DMS79 (cell line): ENCODE measurements at regions not wholly inside any gene's neighbourhood (a gene's known extent, or its start where the extent isn't known, plus 50 kb on each side); places are given as distances from the start of the nearest gene placed in this dataset.

Source experiments
- DNase-seq: peaks from one replicate; lab custom pipeline; 2025; lab: John Stamatoyannopoulos, UW

DNA sequence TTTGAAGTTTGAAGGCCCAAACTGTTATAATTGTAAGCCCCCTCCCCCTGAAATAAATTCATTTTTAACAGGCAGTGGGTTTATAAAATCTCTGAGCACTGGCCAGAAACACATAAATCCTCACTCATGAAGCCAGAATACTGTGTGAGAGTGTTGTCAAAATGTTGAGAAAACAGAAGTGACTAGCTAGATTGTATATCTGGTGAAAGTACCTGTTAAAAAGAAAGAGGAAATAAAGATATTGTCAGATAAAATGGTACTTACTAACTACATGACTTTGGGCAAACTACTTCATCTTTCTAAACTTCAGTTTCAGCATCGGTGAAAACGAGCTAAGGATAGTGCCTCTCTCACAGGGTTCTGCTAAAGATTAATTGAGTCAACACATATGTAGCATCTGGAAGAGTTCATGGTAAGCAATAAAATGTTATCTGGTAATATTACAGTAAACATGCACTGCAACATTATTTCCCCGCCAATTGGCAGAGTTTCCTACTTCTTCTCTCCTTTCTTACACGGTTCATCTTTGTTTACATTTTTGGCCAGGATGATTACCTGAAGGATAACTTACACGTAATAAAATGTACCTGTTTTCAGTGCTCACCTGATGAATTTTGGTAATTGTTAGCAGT is 202.5 kb upstream of the CHRM2 start:
- DNase-seq, result no peak

DNA sequence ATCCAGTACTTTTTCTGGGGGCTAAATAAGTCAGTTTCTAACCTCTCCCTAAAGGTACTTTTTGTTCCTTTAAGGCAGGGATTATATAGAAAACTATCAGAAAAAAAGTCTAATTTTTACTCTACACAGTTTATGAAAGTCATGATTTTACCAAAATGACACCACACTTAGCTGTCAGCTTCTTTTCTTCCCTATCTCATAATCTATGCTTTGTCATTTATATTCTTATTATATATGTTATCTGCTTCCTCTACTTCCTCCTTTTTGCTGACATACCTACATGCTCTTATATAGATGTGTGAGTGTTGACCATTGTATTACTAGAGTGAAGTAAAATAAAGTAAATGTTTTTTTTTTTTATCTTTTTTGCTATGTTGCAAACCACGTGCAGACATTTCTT is 203.9 kb upstream of the CHRM2 start:
- no peak for DNase-seq

DNA sequence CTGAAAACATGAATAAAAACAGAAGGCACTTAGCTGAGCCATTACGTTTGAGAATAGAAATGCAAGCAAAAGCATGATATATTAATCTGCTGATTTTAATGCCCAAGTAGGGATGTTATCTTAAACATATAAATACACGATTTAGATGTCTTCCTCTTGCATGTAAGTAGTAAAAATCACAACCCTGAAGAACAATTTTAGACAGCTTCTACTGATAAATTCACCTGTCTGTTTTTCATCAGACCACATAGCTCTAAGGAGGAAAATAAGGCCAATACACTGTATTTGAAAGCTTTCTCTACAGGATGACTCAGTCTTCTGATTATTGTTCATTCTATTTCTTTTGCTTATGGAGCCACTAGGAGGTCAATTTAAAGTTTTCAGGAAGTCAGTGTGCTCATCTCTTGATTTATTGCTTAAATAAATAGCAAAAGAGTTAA is 210.9 kb upstream of the CHRM2 start:
- DNase-seq, result no peak

DNA sequence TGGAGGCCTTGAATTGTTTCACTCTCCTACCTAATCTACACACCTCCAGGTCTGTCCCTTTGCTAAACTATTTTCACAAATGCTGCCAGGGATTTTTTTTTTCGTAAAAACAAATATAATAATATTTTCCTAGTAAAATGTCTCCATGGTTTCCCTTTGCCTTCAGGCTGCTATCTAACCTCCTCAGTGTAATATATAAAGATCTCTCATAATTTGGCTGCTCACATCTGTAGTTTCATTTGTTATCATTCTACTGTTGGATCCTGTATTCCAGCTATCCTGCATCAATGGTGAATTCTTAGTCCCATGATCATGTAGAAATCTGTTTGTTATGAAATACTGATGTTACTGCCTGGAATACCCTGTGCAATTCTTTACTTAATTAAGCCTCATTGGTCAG is 211.9 kb upstream of the CHRM2 start:
- no peak for DNase-seq

DNA sequence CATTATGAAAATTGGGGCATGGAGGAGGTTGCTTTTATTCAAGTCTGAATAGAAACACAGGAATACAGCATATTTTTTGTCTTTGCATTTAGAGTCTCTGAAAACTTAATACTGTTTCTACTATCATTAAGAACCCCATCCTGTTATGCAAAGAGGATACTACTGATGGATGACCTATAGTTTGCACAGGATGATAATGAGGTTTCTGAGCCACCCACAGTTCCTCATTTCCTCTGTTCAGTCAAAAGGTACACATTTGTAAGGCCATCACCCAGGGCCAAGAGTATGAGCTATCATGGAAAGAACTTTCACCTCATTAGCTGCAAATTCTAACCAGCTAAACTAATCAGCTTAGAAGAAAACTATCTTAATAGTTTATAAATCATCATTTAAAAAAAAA is 213.0 kb upstream of the CHRM2 start:
- DNase-seq, result no peak

DNA sequence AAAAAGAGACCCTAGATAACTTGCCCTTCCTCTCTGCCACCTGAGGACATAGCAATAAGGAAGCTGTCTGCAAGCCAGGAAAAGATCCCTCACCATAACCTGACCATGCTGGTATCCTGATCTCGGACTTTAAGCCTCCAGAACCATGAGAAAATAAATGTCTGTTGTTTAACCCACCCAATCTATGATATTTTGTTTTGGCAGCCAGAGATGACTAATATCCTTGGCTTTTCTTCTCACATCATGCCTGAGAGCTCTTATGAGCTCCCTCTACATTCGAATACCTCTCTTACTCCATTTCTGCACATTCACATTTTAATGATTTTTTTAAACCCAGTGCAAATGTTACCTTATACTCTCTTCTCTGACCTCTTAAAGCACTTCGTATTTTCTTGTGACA is 214.0 kb upstream of the CHRM2 start:
- no peak for DNase-seq

DNA sequence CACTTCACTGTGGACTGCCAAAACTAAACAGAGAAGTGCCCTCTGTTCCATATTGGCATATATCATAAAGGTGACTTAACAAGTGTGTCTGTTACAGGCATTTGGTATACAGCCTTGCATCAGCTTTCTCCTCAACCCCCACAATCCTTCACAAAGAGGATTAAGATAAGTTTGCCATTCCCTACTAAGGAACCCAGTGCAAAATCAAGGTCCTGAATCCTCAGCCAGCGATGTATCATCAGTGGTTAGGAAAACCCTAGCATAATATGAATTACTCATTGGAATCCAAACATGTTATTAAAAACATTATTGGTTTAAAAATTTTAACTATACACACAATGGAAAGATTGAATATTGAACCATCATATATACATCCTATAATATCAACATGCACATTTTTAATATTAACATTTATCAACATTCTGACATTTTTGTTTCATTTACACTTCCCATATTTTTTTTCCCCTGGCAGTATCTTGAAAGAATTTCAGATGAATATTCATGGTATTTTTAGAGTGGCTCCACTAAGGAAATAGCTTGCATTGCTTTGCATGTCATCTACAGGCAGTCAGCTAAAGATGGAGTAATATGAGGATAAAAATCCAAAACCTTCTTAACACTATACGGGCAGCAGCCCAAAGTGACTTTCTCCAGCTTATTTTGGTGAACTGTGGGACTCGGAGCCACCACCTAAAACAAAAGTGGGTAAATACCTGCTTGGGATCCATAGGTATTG is 215.6 kb upstream of the CHRM2 start:
- DNase-seq, result no peak

DNA sequence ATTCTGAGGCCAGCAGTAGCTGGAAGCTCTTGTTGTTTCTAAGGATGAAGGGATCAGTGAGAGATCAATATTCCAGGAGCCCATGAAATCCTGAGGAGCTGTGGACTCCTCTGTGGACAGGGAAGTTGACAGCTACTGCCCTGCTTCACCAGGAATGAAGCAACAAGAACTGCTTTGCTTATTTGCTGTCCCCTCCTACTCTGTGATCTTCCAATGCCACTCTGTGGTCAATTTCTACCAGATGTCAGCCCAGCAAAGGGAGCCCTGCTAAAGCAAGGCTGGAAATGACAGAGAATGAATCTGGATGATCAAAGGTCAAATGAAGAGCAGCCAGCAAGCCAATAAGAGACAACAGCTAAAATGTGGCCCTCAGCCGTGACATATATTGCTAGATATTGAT is 227.5 kb upstream of the CHRM2 start:
- DNase-seq, result no peak

DNA sequence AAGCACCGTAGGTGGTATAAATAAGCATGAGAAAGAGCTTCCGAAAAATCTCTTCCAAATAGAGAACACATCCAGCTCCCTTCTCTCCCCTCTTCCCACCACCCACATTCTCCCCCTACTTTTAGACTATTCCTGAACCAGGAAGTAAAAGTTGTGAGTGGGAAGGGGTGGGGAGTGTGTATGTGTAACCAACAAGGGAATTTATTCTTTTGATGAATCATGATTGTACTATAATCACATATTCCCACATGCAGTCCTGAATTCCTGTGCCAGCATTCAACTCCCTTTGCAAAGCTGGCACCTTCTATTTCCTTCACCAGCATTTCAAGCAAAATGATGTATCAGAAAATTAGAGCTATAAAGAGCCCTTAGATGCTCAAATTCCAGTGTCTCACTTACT is 230.6 kb upstream of the CHRM2 start:
- DNase-seq, result no peak

DNA sequence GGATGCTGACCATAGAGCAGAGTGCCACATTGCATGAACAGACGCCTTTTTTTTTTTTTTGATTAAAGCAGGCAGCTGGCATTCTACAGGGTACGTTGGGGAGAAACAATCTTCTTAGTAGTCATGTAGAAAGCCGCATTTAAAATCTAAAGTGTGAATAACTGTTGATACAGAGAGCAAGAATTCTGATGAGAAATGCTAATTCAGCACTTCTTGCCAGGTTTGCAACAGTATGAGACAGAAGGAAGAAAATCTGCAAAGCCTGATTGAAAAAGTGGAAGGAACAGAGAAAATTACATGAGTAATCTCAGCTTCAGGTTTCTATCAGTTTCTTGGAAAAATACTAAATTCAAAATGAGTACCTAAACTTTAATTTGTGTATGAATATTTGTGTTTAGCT is 232.7 kb upstream of the CHRM2 start:
- DNase-seq, result no peak

DNA sequence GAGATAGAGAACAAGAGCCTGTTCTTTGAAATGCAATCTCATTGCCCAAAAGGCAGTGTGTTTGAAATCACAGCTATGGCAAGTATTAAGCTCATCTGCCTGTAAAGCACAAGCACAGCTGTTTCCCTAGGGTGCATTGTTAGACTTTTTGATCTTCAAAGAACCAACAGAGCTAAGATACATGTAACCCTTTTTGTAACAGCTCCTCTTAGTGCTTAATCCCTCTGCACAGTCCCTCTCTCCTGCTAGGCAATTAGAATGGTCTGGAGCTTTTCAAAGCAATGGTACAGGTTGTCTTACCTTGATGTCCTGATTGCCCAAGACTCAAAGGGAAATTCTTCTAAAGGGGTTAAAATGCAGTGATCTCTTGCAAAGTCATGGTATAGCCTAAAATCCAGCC is 249.6 kb upstream of the CHRM2 start:
- DNase-seq, result no peak

DNA sequence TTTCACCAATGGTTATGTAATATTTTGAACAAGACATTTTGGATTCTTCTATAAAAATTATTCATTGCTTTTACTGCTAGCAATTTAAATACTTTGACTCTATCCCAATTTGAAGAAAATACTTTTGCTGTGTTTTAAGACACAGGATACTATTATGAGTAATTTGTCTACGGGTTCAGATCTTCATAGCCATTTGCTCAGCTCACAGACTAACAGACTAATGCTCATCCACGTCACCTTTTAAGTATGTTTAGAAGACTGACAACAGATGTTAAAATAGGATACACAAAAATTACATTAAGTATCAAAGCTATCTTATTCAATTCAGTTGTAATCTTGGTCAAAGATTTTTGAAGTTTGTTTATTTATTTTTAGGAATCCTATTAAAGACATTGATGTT is 251.3 kb upstream of the CHRM2 start:
- no peak for DNase-seq

DNA sequence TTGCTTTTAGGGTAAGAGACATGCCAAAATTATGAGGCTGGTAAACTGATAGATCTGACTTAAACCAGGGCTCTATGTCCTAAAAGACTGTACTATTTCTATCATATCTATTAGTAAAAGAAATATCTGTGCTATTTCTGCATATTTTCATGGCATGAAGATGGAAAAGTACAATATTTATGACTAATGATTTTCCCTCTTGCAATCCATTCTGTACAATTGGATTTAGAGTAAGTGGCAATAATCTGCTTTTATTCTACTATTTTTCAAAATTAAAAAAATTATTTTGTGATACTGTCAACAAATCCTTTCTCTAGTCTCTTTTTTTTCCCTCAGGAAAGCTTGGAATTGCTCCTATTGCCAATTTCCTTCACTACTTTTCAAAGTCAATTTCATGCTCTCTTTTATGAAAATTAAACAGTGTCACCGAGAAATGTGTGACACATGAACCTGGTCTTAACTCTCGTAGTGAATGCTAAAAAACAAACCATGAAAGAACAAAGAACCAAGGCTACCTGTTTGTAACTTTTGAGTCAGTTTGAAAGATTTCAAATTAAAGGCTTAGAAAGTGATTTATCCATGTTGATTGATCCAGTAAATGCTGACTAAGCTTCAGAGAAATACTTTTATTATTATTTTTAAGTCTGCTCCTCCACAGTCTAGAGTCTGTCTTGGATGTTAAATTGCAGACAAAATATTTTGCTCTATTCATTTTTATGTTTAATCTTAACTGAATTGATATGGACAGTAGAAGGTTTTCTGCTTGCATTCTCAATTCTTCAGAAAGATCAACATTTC is 262.7 kb upstream of the CHRM2 start:
- DNase-seq, result no peak

DNA sequence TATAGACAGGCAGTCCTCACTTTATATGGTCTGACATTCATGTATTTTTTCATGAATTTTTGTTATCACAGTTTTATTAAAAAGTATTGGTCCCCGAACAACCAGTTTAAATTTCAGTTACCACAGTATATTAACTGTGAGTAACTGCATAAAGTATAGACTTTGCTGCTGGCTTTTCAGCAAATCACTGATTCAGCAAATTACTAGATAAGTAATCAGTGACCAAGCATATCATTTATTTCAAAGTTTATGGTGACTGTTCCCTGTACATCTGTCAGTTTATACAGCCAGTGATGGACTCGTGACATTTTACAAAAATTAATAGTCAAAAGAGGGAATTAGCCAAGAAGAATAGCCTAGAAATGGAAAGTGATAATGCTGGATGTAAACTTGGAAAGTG is 266.7 kb upstream of the CHRM2 start:
- DNase-seq, result no peak

DNA sequence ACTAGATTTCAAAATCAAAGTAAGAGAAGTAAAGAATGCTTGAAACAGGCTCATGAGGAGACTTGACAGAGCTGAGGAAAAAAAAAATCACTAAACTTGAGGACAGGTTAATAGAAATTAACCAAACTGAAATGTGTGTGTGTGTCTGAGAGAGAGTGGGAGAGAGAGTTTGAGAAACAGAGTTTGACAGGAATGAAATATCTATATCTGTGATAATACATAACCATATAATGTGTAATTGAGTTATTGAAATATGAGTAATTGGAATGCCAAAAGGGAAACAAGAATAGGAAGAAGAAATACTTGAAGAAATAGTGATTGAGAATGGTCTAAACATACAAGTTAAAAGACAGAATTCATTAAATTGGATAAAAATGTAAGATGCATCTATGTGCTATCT is 268.0 kb upstream of the CHRM2 start:
- no peak for DNase-seq

DNA sequence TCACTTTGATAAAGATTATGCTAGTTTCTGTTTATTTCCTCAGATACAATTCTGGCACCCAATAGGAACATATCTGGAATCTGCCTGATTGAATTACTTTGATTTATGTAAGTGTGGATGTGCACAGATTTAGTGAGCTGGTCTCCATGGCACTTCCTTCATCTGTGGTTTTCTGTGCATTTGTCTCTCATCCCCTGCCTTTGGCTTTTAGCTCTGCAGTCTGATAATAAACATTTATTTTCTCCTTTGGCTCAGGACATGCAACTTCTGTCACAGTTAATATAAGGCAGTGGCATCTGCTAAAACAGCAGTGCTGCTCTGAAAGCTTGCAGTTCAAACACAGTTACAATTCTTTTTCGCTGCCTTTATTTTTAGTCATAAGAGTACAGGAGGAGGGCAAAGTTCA is 273.7 kb upstream of the CHRM2 start:
- no peak for DNase-seq

DNA sequence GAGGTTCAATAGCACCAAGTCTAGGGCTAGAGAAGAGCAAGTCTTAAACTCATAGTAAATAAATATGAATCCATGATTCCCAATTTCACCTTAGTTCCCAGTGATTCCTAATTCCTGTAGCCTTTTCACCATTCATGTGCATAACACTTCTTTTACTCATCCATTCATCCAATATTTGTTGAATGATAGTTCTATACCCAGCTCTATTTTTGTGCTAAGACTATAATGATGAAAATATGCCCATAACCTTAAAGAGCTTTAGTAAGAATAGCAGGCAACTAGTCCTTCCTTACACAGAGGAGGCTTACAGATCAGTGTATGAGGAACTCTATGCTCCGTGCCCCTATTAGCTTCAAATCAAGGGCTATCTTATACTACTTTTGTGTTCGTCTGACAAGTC is 280.2 kb upstream of the CHRM2 start:
- no peak for DNase-seq

DNA sequence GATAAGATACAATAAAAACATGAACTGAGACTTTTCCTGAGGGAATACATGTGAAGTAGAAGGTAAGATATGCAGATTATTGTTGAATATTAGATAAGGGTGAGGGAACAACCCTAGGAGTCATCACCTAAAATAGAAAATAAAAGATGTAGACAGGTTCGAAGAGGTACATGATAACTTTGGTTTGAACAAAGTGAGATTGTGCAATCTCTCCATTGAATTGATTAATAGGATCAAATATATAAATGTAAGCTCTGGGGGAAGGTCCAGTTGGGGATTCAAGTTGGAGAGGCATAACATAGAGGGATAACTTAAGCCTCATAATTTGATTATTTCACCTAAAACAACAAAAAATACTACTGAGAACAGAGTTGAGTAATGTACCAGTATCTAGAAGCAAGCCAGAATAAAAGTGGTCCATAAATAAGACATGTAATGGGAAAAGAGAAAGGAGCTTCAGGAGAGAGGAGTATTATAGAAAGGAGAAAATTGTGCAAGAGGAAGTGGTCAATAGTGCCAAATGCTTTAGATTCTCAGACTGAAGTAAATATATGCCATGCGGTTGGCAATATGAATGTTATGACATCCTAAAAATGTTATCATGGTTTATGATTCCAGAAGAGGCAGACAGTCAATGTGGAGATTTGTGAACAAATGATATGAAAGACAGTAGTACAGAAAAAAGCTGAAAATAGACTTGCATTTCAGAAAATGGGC is 282.3 kb upstream of the CHRM2 start:
- DNase-seq, result no peak

DNA sequence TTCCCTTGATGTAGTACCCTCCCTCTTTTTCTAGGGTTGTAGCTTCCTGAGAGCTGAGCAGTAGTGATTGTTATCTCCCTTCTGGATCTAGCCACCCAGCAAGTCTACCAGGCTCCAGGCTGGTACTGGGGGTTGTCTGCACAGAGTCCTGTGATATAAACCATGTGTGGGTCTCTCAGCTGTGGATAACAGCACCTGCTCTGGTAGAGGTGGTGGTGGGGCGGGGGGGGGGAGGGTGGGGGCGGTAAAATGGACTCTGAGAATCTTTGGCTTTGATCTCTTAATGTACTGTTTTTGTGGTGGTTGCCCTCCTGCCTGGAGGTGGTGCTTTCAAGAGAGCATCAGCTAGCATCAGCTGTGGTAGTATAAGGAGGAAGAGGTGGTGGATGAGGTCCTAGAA is 302.0 kb upstream of the CHRM2 start:
- no peak for DNase-seq

DNA sequence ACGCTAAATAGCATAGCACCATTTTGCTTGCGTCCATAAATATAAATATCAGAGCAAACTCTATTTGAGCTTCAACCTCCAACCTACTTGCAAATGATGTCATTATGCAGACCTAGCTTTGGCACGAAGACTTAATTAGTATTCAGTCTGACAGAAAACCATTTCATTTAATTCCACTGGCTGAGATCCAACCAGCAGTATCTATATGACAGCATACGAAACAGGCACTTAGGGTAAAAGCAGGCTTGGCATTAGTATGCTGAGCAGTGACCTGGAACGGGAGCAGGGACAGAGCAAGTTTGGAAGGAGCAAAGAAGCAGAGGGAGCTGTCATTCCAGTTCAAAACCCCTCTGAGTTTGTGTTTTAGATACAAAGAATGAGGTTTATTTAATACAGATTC is 312.5 kb upstream of the CHRM2 start:
- DNase-seq, result no peak

DNA sequence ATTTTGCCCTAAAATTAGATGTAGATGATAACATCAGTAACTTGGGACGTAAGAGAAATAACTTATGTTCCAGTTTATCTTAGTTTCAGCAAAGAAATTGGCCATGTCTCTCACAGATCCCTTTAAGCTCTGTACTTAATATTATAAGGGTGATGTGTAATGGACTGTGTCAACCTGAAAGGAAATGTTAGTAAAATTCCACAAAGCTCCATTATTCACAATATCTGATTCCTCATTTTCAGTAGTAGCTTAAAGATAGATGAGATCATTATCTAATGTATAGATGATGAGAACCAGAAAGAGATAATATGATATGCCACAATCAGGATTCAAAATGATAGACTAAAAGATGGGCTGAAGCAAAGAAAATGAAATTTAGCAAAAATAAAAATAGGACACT is 316.8 kb upstream of the CHRM2 start:
- no peak for DNase-seq

DNA sequence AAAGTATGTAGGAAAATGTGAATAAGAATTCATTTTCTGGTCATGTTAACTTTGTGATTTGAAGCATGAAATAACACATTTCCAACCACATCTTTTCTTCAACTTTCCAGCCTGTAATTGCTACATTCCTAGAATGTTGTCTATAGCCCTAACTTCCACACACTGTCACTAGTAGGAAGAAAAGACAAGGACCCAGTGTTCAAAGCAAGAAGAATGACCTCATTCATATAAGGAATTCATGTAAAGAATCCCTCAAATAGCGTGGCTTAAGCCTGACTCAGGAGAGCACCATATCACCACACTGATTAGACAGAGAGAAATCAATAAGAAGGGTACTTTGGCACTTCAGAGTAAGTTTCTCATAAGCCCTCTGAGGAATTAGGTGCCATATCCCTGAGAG is 318.7 kb upstream of the CHRM2 start:
- no peak for DNase-seq

DNA sequence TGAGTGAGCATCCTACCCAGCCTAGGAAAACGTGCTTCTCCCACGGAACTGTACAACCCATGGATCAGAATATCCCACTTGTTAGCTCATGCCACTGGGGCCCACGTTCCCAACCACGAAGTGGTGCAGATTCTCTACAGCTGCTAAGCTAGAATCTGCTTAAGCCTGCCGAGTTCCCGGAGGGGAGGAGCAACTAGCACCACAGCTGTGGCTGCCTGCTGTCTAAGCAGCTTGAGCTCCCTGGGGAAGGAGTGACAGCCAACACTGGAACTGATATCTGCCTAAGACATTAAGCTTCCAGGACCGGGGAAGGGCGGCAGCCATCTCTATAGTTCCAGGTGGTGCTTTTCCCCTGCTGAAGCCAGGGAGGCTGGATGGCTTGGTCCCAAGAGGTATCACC is 334.7 kb upstream of the CHRM2 start:
- DNase-seq, result no peak
